BE2C (cell line): ENCODE measurements at regions not wholly inside any gene's neighbourhood (a gene's known extent, or its start where the extent isn't known, plus 50 kb on each side); places are given as distances from the start of the nearest gene placed in this dataset.
"Not testable (repeated sequence)": the region's sequence is repeated elsewhere in the genome, so short reads cannot be mapped to it uniquely, and the experiment has no call there.

Experiments
- DNase-seq: peaks from one replicate; pipeline ENCODE4 v3.0.0-alpha.2; 2020
- H3K27me3 ChIP-seq: fragments of 250-450 bp; sonication (Bioruptor Pico); 2 replicates; pipeline ENCODE4 v1.5.1; 2020; ENCODE audit warnings: mild to moderate bottlenecking
- H3K36me3 ChIP-seq: fragments of 250-450 bp; sonication (Bioruptor Pico); 2 replicates; pipeline ENCODE4 v1.5.1; 2020; ENCODE audit warnings: mild to moderate bottlenecking
- H3K4me1 ChIP-seq: fragments of 250-450 bp; sonication (Bioruptor Pico); 2 replicates; pipeline ENCODE4 v1.5.1; 2020
- H3K4me3 ChIP-seq: 2 replicates; pipeline ENCODE4 v1.5.1; 2011; ENCODE audit warnings: low read depth, low read length
- H3K9me3 ChIP-seq: fragments of 250-450 bp; sonication (Bioruptor Pico); 2 replicates; pipeline ENCODE4 v1.5.1; 2020
- TF ChIP-seq, protein P1 (sequence below): IDR thresholded peaks from 2 replicates; pipeline ENCODE4 v1.5.1; 2012; ENCODE audit warnings: mild to moderate bottlenecking, low read depth, low read length

- Histone ChIP-seq H3K27me3 (no peaks in the 10 kb centered on the region), H3K4me3 (no peak overlapping the region), H3K4me1 (no peaks in the 10 kb centered on the region), H3K9me3 (no peaks in the 10 kb centered on the region), H3K36me3 (no peaks in the 10 kb centered on the region)
- TF ChIP-seq, protein P1, sequence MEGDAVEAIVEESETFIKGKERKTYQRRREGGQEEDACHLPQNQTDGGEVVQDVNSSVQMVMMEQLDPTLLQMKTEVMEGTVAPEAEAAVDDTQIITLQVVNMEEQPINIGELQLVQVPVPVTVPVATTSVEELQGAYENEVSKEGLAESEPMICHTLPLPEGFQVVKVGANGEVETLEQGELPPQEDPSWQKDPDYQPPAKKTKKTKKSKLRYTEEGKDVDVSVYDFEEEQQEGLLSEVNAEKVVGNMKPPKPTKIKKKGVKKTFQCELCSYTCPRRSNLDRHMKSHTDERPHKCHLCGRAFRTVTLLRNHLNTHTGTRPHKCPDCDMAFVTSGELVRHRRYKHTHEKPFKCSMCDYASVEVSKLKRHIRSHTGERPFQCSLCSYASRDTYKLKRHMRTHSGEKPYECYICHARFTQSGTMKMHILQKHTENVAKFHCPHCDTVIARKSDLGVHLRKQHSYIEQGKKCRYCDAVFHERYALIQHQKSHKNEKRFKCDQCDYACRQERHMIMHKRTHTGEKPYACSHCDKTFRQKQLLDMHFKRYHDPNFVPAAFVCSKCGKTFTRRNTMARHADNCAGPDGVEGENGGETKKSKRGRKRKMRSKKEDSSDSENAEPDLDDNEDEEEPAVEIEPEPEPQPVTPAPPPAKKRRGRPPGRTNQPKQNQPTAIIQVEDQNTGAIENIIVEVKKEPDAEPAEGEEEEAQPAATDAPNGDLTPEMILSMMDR: no peak
- no peak for DNase-seq
Measured at GRCh38 chr2:180694445-180695421, 285.7 kb upstream of the UBE2E3 start.

- no peaks in the 10 kb centered on the region for H3K4me1 ChIP-seq
- H3K9me3 ChIP-seq: no peaks in the 10 kb centered on the region
- no peaks in the 10 kb centered on the region for H3K27me3 ChIP-seq
- no peaks in the 10 kb centered on the region for H3K36me3 ChIP-seq
- DNase-seq: no peak
- TF ChIP-seq, protein P1: no peak
- H3K4me3 ChIP-seq: no peak overlapping the region
Measured at GRCh38 chr2:180692322-180692721, 288.1 kb upstream of the UBE2E3 start.

GRCh38 chr2:180691855-180692223 is 288.6 kb upstream of the UBE2E3 start:
- not testable (repeated sequence) for DNase-seq, H3K4me1 ChIP-seq, H3K36me3 ChIP-seq, H3K9me3 ChIP-seq, H3K4me3 ChIP-seq, H3K27me3 ChIP-seq

DNA sequence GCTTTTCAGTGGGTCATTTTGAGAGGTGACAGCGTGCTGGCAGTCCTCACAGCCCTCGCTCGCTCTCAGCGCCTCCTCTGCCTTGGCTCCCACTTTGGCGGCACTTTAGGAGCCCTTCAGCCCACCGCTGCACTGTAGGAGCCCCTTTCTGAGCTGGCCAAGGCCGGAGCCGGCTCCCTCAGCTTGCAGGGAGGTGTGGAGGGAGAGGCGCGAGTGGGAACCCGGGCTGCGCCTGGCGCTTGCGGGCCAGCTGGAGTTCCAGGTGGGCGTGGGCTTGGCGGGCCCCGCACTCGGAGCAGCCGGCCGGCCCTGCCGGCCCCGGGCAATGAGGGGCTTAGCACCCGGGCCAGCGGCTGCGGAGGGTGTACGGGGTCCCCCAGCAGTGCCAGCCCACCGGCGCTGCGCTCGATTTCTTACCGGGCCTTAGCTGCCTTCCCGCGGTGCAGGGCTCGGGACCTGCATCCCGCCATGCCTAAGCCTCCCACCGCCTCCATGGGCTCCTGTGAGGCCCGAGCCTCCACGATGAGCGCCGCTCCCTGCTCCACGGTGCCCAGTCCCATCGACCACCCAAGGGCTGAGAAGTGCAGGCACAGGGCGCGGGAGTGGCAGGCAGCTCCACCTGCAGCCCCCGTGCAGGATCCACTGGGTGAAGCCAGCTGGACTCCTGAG is 289.1 kb upstream of the UBE2E3 start:
- not testable (repeated sequence) for H3K9me3 ChIP-seq, H3K36me3 ChIP-seq, DNase-seq, H3K4me3 ChIP-seq, H3K27me3 ChIP-seq, H3K4me1 ChIP-seq

DNA sequence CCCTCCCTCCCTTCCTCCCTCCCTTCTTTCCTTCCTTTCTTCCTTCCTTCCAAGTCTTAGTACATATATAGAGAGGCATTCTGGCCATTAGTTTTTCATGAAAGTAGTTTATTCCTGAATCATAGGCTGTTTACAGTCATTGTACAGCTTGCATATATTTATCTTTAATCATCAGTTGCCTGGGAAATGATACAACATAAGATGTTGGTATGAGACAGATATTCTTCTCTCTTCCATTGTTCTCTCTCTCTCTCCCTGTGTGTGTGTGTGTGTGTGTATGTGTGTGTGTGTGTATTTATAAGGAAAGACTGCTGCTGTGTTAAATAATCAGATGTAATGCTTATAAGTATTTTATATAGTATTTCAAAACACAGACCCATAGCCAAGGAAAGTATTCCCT is 289.8 kb upstream of the UBE2E3 start:
- Histone ChIP-seq H3K9me3 (no peaks in the 10 kb centered on the region), H3K4me3 (no peak overlapping the region), H3K4me1 (no peaks in the 10 kb centered on the region), H3K36me3 (no peaks in the 10 kb centered on the region), H3K27me3 (no peaks in the 10 kb centered on the region)
- TF ChIP-seq, protein P1: no peak
- no peak for DNase-seq

DNA sequence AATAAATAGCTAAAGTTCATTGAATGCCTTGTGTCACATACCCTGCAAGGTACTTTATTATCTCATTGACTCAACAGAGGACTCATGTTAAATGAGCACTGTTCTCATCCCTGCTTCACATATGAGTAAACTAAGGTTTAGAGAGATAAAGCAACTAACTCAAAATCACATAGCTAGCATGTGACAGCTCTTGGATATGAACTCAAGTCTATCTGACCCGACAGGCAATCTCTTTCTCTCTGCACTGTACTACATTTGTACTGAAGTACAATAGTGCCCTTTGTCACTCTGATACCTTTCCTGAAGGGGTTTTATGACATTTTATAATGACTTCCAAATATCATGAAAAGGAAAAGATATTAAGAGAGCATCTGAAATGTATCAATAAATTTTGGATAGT is 297.5 kb upstream of the UBE2E3 start:
- TF ChIP-seq, protein P1: no peak
- H3K4me1 ChIP-seq: no peaks in the 10 kb centered on the region
- no peak overlapping the region for H3K4me3 ChIP-seq
- DNase-seq: no peak
- H3K9me3 ChIP-seq: no peaks in the 10 kb centered on the region
- no peaks in the 10 kb centered on the region for H3K36me3 ChIP-seq
- H3K27me3 ChIP-seq: no peaks in the 10 kb centered on the region

DNA sequence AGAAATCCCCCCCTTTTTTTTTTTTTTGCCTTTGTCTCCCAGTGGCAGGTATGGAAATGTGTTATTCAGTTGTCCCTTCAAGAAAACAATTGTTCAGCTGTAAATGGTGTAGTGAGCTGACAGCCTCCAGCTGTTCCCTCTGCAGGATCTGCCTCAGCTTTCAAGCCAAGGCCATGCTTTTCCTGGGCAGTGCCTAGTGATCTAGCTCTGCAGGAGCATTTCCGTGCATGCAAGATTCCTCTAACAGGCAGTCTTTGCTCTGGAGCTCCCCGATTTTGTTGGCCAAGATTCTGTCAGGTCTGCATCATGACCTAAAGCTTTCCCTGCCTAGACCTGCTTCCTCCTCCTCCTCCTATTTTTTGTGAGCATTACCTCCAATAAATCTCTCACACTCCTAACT is 300.7 kb upstream of the UBE2E3 start:
- TF ChIP-seq, protein P1: no peak
- Histone ChIP-seq H3K27me3 (no peaks in the 10 kb centered on the region), H3K4me3 (no peak overlapping the region), H3K9me3 (no peaks in the 10 kb centered on the region), H3K4me1 (no peaks in the 10 kb centered on the region), H3K36me3 (no peaks in the 10 kb centered on the region)
- DNase-seq: no peak
